ENCODE measurements at regions not wholly inside any gene's neighbourhood (a gene's known extent, or its start where the extent isn't known, plus 50 kb on each side); places are given as distances from the start of the nearest gene placed in this dataset.

- peak; percentile 80 for DNase-seq (ENCODE audit: low spot score)
These were observed 201.7 kb upstream of the NLRP1 start for GRCh38 chr17:5785867-5786509.

- no peak for DNase-seq (ENCODE audit: low spot score)
These were observed 202.2 kb upstream of the NLRP1 start for GRCh38 chr17:5786510-5786875.

- DNase-seq (ENCODE audit: low spot score): peak; percentile 45
These were observed 204.1 kb upstream of the NLRP1 start for GRCh38 chr17:5788266-5788900.

GRCh38 chr17:5789528-5789927 lies 205.2 kb upstream of the NLRP1 start:
- DNase-seq (ENCODE audit: low spot score): no peak

GRCh38 chr17:5793157-5793556 lies 208.8 kb upstream of the NLRP1 start:
- no peak for DNase-seq (ENCODE audit: low spot score)

GRCh38 chr17:5793899-5794298 lies 209.6 kb upstream of the NLRP1 start:
- no peak for DNase-seq (ENCODE audit: low spot score)

GRCh38 chr17:5794385-5794784 lies 210.1 kb upstream of the NLRP1 start:
- no peak for DNase-seq (ENCODE audit: low spot score)

- no peak for DNase-seq (ENCODE audit: low spot score)
These were observed 210.7 kb upstream of the NLRP1 start for GRCh38 chr17:5794881-5795506.

- no peak for DNase-seq (ENCODE audit: low spot score)
These were observed 213.2 kb upstream of the NLRP1 start for GRCh38 chr17:5797447-5798050.

GRCh38 chr17:5798094-5798493 lies 213.8 kb upstream of the NLRP1 start:
- DNase-seq (ENCODE audit: low spot score): no peak

GRCh38 chr17:5800131-5800530 lies 215.8 kb upstream of the NLRP1 start:
- DNase-seq (ENCODE audit: low spot score): no peak

GRCh38 chr17:5800646-5801045 lies 216.3 kb upstream of the NLRP1 start:
- DNase-seq (ENCODE audit: low spot score): no peak

GRCh38 chr17:5804251-5804650 lies 219.9 kb upstream of the NLRP1 start:
- DNase-seq (ENCODE audit: low spot score): no peak

- no peak for DNase-seq (ENCODE audit: low spot score)
These were observed 224.7 kb upstream of the NLRP1 start for GRCh38 chr17:5809056-5809455.

- no peak for DNase-seq (ENCODE audit: low spot score)
These were observed 225.4 kb upstream of the NLRP1 start for GRCh38 chr17:5809580-5810188.

GRCh38 chr17:5812590-5812989 lies 228.3 kb upstream of the NLRP1 start:
- no peak for DNase-seq (ENCODE audit: low spot score)

- no peak for DNase-seq (ENCODE audit: low spot score)
These were observed 229.0 kb upstream of the NLRP1 start for GRCh38 chr17:5813357-5813756.

- DNase-seq (ENCODE audit: low spot score): no peak
These were observed 231.1 kb upstream of the NLRP1 start for GRCh38 chr17:5815396-5815795.

- DNase-seq (ENCODE audit: low spot score): no peak
These were observed 232.3 kb upstream of the NLRP1 start for GRCh38 chr17:5816491-5817070.

GRCh38 chr17:5817475-5818395 lies 233.4 kb upstream of the NLRP1 start:
- DNase-seq (ENCODE audit: low spot score): no peak

GRCh38 chr17:5819396-5819795 lies 235.1 kb upstream of the NLRP1 start:
- no peak for DNase-seq (ENCODE audit: low spot score)
